GM12873 (cell line): ENCODE measurements at regions not wholly inside any gene's neighbourhood (a gene's known extent, or its start where the extent isn't known, plus 50 kb on each side); places are given as distances from the start of the nearest gene placed in this dataset.

Experiments used
- CTCF ChIP-seq: IDR thresholded peaks from 2 replicates; pipeline ENCODE4 v1.5.1; 2012; ENCODE audit warnings: low read depth, mild to moderate bottlenecking, moderate library complexity, low read length, control low read depth; ENCODE audit not compliant: insufficient read depth; ENCODE audit errors: missing control alignments

DNA sequence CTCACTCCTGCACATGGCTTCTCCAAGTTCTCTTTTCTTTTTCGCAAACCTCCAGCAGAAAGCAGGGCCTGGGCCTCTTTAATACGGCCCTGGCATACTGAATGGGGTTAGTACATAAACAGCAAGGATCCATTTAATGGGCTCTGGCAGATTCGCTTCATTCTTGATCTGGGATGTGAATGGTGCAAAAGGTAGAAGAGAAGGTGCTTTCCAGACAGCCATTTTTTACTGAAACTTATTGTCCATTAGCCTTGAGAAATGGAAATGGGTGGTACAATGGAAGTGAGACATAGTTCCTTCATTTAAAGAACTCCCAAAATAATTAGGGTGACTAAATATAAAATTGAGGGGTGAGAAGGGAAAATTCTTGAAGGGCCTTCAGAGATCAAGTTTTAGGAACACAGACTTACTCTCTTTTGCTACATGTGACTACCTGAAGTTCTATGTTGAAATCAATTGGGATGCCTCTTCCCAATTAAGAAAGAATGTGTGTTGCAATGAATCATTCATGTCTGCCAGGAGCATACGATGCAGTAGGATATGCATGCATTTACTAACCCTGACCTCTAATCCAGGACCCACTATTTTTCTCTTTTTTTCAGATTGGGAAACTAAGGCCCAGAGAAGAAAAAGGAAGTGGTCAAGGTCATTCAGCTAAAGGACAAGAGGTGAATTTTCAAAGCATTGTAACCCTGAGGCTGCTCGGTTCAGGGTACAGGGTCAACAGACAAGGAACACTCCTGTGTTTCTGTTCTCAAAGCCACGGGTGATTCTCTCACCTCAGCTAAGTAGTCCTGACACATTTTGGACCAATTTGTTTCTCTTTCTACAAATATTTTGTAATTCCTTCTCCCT, 144.1 kb downstream of the BBOX1 start:
- TF ChIP-seq CTCF: no peak

GRCh38 chr11:27183672-27184457, 143.2 kb downstream of the BBOX1 start:
- TF ChIP-seq CTCF: peak; percentile 61

DNA sequence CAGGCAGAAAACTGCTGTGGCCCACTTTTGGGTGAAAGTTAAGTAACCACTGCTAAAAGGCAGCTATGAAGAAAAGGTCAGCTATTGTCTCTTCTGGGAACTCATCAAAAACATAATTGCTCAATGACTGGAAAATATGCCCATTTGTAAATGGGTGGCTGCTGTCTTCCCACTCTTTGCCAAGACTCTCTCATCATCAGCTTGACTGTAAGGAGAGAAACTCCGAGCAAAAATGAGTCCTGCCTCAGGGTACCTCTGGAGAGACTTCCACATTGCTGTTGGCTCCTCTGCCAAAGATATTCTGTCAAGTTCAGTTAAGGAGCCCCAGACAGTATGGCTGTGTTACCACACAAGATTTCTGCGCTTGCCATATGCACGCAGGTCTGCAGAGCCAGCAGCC, 138.7 kb downstream of the BBOX1 start:
- no peak for TF ChIP-seq CTCF

- TF ChIP-seq CTCF: no peak
Observed at GRCh38 chr11:27178859-27179258, 138.2 kb downstream of the BBOX1 start.
